HEK293 (cell line): ENCODE measurements at regions not wholly inside any gene's neighbourhood (a gene's known extent, or its start where the extent isn't known, plus 50 kb on each side); places are given as distances from the start of the nearest gene placed in this dataset.
A peak's percentile ranks its signal among the peaks of the same experiment; 100 is the strongest.

Source experiments
- CTCF ChIA-PET: fragments of 350-600 bp; formaldehyde crosslinking; extraction: SDS; loops from one replicate; lab custom pipeline; 2021; ENCODE audit warnings: antibody characterized with exemption; lab: Yijun Ruan, JAX
- POLR2A ChIA-PET: fragments of 300-600 bp; formaldehyde crosslinking; extraction: SDS; loops from one replicate; lab custom pipeline; 2020; ENCODE audit warnings: antibody characterized with exemption, inconsistent platforms; lab: Yijun Ruan, JAX
- H3K27ac ChIP-seq: fragments of 200-500 bp; sonication (Bioruptor generic); 2 replicates; pipeline ENCODE4 v1.5.1; 2014; ENCODE audit warnings: low read depth, low read length, control low read depth, inconsistent platforms; ENCODE audit errors: extremely low read depth
- H3K36me3 ChIP-seq, 2 experiments: fragments of 200-500 bp in 1 of 2; sonication (Bioruptor generic) in 1 of 2; 1 replicate in 1 of 2; 2 replicates in 1 of 2; pipeline ENCODE4 v1.5.1; 2014 to 2017; ENCODE audit warnings: inconsistent platforms in 2 of 2, low read length in 2 of 2; ENCODE audit not compliant: control insufficient read depth in 2 of 2, insufficient read depth in 1 of 2
- H3K4me1 ChIP-seq: fragments of 200-500 bp; sonication (Bioruptor generic); 2 replicates; pipeline ENCODE4 v1.5.1; 2014; ENCODE audit warnings: mild to moderate bottlenecking, low read length, inconsistent platforms; ENCODE audit not compliant: control insufficient read depth, insufficient read depth
- H3K4me3 ChIP-seq: 2 replicates; pipeline ENCODE4 v1.5.1; 2011; ENCODE audit warnings: low read depth, mild to moderate bottlenecking, control low read depth, low read length, moderate library complexity
- H3K9me3 ChIP-seq: fragments of 200-500 bp; sonication (Bioruptor generic); 2 replicates; pipeline ENCODE4 v1.5.1; 2014; ENCODE audit warnings: low read depth, low read length, inconsistent platforms; ENCODE audit not compliant: control insufficient read depth, insufficient read depth
- MYNN ChIP-seq: fragments of 450-650 bp; formaldehyde crosslinking; IDR thresholded peaks from 2 replicates; pipeline ENCODE4 v1.5.1; 2016; ENCODE audit warnings: missing biosample characterization, missing genetic modification characterization, borderline replicate concordance
- PRDM4 ChIP-seq: fragments of 450-650 bp; formaldehyde crosslinking; IDR thresholded peaks from 2 replicates; pipeline ENCODE4 v1.5.1; 2017; ENCODE audit warnings: missing biosample characterization, missing genetic modification characterization
- SCRT1 ChIP-seq: fragments of 450-650 bp; formaldehyde crosslinking; IDR thresholded peaks from 2 replicates; pipeline ENCODE4 v1.5.1; 2016; ENCODE audit warnings: missing biosample characterization, missing genetic modification characterization, borderline replicate concordance
- SCRT2 ChIP-seq: fragments of 450-650 bp; formaldehyde crosslinking; IDR thresholded peaks from 2 replicates; pipeline ENCODE4 v1.5.1; 2016; ENCODE audit warnings: missing biosample characterization, missing genetic modification characterization
- ZBTB1 ChIP-seq: fragments of 450-650 bp; formaldehyde crosslinking; IDR thresholded peaks from 2 replicates; pipeline ENCODE4 v1.5.1; 2016; ENCODE audit warnings: missing biosample characterization, missing genetic modification characterization
- ZFP37 ChIP-seq: fragments of 450-650 bp; formaldehyde crosslinking; IDR thresholded peaks from 2 replicates; pipeline ENCODE4 v1.5.1; 2016; ENCODE audit warnings: missing biosample characterization, missing genetic modification characterization
- ZFP41 ChIP-seq: fragments of 450-650 bp; formaldehyde crosslinking; IDR thresholded peaks from 2 replicates; pipeline ENCODE4 v1.5.1; 2016; ENCODE audit warnings: missing biosample characterization, missing genetic modification characterization, borderline replicate concordance
- ZNF133 ChIP-seq: fragments of 450-650 bp; formaldehyde crosslinking; IDR thresholded peaks from 2 replicates; pipeline ENCODE4 v1.5.1; 2016; ENCODE audit warnings: missing biosample characterization, missing genetic modification characterization
- ZNF138 ChIP-seq: fragments of 450-650 bp; formaldehyde crosslinking; IDR thresholded peaks from 2 replicates; pipeline ENCODE4 v1.5.1; 2016; ENCODE audit warnings: missing biosample characterization, missing genetic modification characterization, borderline replicate concordance
- ZNF2 ChIP-seq: fragments of 450-650 bp; formaldehyde crosslinking; IDR thresholded peaks from 2 replicates; pipeline ENCODE4 v1.5.1; 2016; ENCODE audit warnings: missing biosample characterization, missing genetic modification characterization
- ZNF23 ChIP-seq: fragments of 450-650 bp; formaldehyde crosslinking; IDR thresholded peaks from 2 replicates; pipeline ENCODE4 v1.5.1; 2016; ENCODE audit warnings: missing biosample characterization, missing genetic modification characterization, borderline replicate concordance
- ZNF274 ChIP-seq, 2 experiments: fragments of 200-500 bp in 1 of 2; fragments of 450-650 bp in 1 of 2; sonication (Bioruptor generic) in 1 of 2; formaldehyde crosslinking in 1 of 2; IDR thresholded peaks; 2 replicates each; pipeline versions ENCODE4 v1.5.1 to v1.6.1; 2014 to 2016; ENCODE audit warnings: borderline replicate concordance in 1 of 2, inconsistent platforms in 1 of 2, low read length in 1 of 2, missing biosample characterization in 1 of 2, missing genetic modification characterization in 1 of 2
- ZNF37A ChIP-seq: fragments of 450-650 bp; IDR thresholded peaks from 2 replicates; pipeline ENCODE4 v1.5.1; 2018; ENCODE audit warnings: missing biosample characterization, missing genetic modification characterization
- ZNF394 ChIP-seq: fragments of 450-650 bp; formaldehyde crosslinking; IDR thresholded peaks from 2 replicates; pipeline ENCODE4 v1.5.1; 2016; ENCODE audit warnings: missing biosample characterization, missing genetic modification characterization, mild to moderate bottlenecking, moderate library complexity, borderline replicate concordance
- ZNF488 ChIP-seq: fragments of 450-650 bp; formaldehyde crosslinking; IDR thresholded peaks from 2 replicates; pipeline ENCODE4 v1.5.1; 2016; ENCODE audit warnings: missing biosample characterization, missing genetic modification characterization
- ZNF514 ChIP-seq: fragments of 450-650 bp; formaldehyde crosslinking; IDR thresholded peaks from 2 replicates; pipeline ENCODE4 v1.5.1; 2016; ENCODE audit warnings: missing biosample characterization, missing genetic modification characterization
- ZNF596 ChIP-seq: fragments of 450-650 bp; IDR thresholded peaks from 2 replicates; pipeline ENCODE4 v1.5.0; 2018; ENCODE audit warnings: missing biosample characterization, mild to moderate bottlenecking, missing genetic modification characterization, moderate library complexity
- ZNF639 ChIP-seq: fragments of 450-650 bp; formaldehyde crosslinking; IDR thresholded peaks from 2 replicates; pipeline ENCODE4 v1.5.1; 2016; ENCODE audit warnings: missing biosample characterization, missing genetic modification characterization
- ZNF658 ChIP-seq: fragments of 450-650 bp; formaldehyde crosslinking; IDR thresholded peaks from 2 replicates; pipeline ENCODE4; 2016; ENCODE audit warnings: missing biosample characterization, missing genetic modification characterization
- ZNF707 ChIP-seq: fragments of 450-650 bp; formaldehyde crosslinking; IDR thresholded peaks from 2 replicates; pipeline ENCODE4 v1.5.1; 2016; ENCODE audit warnings: missing biosample characterization, missing genetic modification characterization
- ZNF777 ChIP-seq: fragments of 450-650 bp; formaldehyde crosslinking; IDR thresholded peaks from 2 replicates; pipeline ENCODE4 v1.5.1; 2017; ENCODE audit warnings: missing biosample characterization, missing genetic modification characterization, borderline replicate concordance
- ZSCAN23 ChIP-seq: fragments of 450-650 bp; formaldehyde crosslinking; IDR thresholded peaks from 2 replicates; pipeline ENCODE4 v1.5.1; 2016; ENCODE audit warnings: missing biosample characterization, missing genetic modification characterization
- TF ChIP-seq, protein P1 (sequence below): fragments of 450-650 bp; formaldehyde crosslinking; IDR thresholded peaks from 2 replicates; pipeline ENCODE4 v1.5.0; 2017; ENCODE audit warnings: missing biosample characterization, missing genetic modification characterization, borderline replicate concordance
- TF ChIP-seq, protein P2 (sequence below): fragments of 450-650 bp; formaldehyde crosslinking; IDR thresholded peaks from 2 replicates; pipeline ENCODE4 v1.5.1; 2016; ENCODE audit warnings: missing biosample characterization, missing genetic modification characterization
- TF ChIP-seq, protein P3 (sequence below): fragments of 450-650 bp; formaldehyde crosslinking; IDR thresholded peaks from 2 replicates; pipeline ENCODE4 v1.5.1; 2016; ENCODE audit warnings: missing biosample characterization, missing genetic modification characterization

DNA sequence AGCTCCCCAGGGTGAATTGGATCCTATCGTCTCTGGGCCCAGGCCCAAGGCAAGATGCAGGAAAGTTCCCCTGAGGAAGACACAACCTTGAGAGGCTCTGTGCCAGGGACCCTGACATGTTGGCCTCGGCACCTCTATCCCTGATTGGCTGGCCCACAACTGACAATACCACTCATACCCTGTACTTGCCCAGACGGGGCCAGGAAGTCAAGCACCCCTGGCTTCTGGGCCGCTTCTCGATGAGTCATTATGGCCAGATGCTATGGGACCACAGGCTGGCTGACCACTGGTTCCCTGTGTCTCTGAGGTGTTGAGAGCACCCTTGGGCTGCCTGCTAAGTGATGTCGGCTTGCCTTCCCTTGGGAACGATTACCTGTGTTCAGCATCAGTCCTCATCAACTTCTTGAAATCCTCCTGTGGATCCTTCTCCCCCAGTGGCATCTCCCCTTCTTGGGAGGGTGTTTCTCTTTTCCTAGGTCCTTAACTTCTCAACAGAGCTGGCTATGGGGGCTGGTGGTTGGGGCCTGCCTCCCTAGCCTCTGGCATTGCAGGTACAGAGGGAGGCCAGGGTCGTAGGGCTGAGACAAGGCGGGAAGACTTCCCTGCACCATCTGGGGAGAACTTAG, 54.5 kb upstream of the MAMLD1 start:
- POLR2A ChIA-PET: no interaction called here
- TF ChIP-seq ZNF707: no peak
- no peak for TF ChIP-seq ZNF658 (tag by site-specific recombination)
- TF ChIP-seq ZNF138 (tag by site-specific recombination): no peak
- TF ChIP-seq ZNF133 (tag by site-specific recombination): no peak
- no peak for TF ChIP-seq ZBTB1 (tag by site-specific recombination)
- TF ChIP-seq, protein P1, sequence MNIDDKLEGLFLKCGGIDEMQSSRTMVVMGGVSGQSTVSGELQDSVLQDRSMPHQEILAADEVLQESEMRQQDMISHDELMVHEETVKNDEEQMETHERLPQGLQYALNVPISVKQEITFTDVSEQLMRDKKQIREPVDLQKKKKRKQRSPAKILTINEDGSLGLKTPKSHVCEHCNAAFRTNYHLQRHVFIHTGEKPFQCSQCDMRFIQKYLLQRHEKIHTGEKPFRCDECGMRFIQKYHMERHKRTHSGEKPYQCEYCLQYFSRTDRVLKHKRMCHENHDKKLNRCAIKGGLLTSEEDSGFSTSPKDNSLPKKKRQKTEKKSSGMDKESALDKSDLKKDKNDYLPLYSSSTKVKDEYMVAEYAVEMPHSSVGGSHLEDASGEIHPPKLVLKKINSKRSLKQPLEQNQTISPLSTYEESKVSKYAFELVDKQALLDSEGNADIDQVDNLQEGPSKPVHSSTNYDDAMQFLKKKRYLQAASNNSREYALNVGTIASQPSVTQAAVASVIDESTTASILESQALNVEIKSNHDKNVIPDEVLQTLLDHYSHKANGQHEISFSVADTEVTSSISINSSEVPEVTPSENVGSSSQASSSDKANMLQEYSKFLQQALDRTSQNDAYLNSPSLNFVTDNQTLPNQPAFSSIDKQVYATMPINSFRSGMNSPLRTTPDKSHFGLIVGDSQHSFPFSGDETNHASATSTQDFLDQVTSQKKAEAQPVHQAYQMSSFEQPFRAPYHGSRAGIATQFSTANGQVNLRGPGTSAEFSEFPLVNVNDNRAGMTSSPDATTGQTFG (tag by site-specific recombination): no peak
- TF ChIP-seq ZNF37A: no peak
- no peak for TF ChIP-seq MYNN
- TF ChIP-seq, protein P2, sequence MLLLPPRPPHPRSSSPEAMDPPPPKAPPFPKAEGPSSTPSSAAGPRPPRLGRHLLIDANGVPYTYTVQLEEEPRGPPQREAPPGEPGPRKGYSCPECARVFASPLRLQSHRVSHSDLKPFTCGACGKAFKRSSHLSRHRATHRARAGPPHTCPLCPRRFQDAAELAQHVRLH (tag by site-specific recombination): no peak
- TF ChIP-seq ZNF2 (tag by site-specific recombination): no peak
- TF ChIP-seq PRDM4 (tag by site-specific recombination): no peak
- no peak for TF ChIP-seq ZNF274 (IDR thresholded peaks at IDR 0.05; ENCODE audit: low read length)
- no peak for TF ChIP-seq ZNF274 (tag by site-specific recombination; IDR thresholded peaks at IDR 0.05; ENCODE audit: borderline replicate concordance)
- no peak for TF ChIP-seq ZNF777 (tag by site-specific recombination)
- no peak for TF ChIP-seq ZNF639 (tag by site-specific recombination)
- no peak for TF ChIP-seq ZNF394 (tag by site-specific recombination)
- no peak for TF ChIP-seq ZFP37 (tag by site-specific recombination)
- no peak for TF ChIP-seq ZNF514 (tag by site-specific recombination)
- TF ChIP-seq, all 188 proteins: peak for 0
- H3K9me3 ChIP-seq: no peaks in the 10 kb centered on the region
- no peak overlapping the region for H3K4me3 ChIP-seq
- H3K36me3 ChIP-seq: no peaks in the 10 kb centered on the region
- CTCF ChIA-PET: no interaction called here
- no peaks in the 10 kb centered on the region for H3K4me1 ChIP-seq
- H3K27ac ChIP-seq: no peak overlapping the region

- no peak overlapping the region for H3K4me3 ChIP-seq
- no peak overlapping the region for H3K27ac ChIP-seq
- POLR2A ChIA-PET: no interaction called here
- no peaks in the 10 kb centered on the region for H3K36me3 ChIP-seq
- H3K9me3 ChIP-seq: no peaks in the 10 kb centered on the region
- CTCF ChIA-PET: no interaction called here
- no peaks in the 10 kb centered on the region for H3K4me1 ChIP-seq
- TF ChIP-seq SCRT2 (peak; percentile 76), ZSCAN23 (tag by site-specific recombination) (no peak), ZNF274 (IDR thresholded peaks at IDR 0.05; ENCODE audit: low read length) (no peak), ZNF274 (tag by site-specific recombination; IDR thresholded peaks at IDR 0.05; ENCODE audit: borderline replicate concordance) (no peak), SCRT1 (tag by site-specific recombination) (peak; percentile 50; the same call in 1 of the 2 replicates), ZNF23 (tag by site-specific recombination) (no peak), ZNF596 (tag by site-specific recombination) (no peak), ZFP41 (no peak), ZNF488 (tag by site-specific recombination) (no peak)
- TF ChIP-seq, protein P3, sequence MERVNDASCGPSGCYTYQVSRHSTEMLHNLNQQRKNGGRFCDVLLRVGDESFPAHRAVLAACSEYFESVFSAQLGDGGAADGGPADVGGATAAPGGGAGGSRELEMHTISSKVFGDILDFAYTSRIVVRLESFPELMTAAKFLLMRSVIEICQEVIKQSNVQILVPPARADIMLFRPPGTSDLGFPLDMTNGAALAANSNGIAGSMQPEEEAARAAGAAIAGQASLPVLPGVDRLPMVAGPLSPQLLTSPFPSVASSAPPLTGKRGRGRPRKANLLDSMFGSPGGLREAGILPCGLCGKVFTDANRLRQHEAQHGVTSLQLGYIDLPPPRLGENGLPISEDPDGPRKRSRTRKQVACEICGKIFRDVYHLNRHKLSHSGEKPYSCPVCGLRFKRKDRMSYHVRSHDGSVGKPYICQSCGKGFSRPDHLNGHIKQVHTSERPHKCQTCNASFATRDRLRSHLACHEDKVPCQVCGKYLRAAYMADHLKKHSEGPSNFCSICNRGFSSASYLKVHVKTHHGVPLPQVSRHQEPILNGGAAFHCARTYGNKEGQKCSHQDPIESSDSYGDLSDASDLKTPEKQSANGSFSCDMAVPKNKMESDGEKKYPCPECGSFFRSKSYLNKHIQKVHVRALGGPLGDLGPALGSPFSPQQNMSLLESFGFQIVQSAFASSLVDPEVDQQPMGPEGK (tag by site-specific recombination): no peak
Observed at GRCh38 chrX:150310417-150310816, 52.7 kb upstream of the MAMLD1 start.
